GM19467 (cell line): ENCODE measurements at regions not wholly inside any gene's neighbourhood (a gene's known extent, or its start where the extent isn't known, plus 50 kb on each side); places are given as distances from the start of the nearest gene placed in this dataset.

Experiments
- ATAC-seq: cut with Tn5 transposase; IDR thresholded peaks from one replicate; pipeline ENCODE4 v1.9.1; 2021; ENCODE audit warnings: mild to moderate bottlenecking, moderate library complexity; ENCODE audit not compliant: unreplicated experiment

- ATAC-seq, result no peak
Observed at GRCh38 chr17:72206376-72206775, 85.6 kb downstream of the SOX9 start.

DNA sequence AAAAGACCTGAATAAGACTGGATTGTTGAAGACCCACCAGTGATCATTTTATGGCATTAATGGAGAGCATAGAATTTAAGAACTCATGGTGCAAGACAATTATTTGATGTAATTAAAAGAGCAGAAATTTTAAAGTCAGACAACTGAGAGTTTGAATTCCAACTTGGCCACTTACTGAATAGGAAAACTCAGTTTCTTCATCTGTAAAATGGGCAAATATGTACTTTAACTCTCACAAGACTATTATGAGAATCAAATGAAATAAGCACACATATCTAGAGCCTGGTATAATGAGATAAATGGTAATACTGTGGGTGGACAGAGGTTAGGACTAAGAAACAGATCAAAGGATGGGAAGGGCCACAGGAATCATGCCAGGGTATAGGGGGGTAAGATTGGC is 88.0 kb downstream of the SOX9 start:
- no peak for ATAC-seq

DNA sequence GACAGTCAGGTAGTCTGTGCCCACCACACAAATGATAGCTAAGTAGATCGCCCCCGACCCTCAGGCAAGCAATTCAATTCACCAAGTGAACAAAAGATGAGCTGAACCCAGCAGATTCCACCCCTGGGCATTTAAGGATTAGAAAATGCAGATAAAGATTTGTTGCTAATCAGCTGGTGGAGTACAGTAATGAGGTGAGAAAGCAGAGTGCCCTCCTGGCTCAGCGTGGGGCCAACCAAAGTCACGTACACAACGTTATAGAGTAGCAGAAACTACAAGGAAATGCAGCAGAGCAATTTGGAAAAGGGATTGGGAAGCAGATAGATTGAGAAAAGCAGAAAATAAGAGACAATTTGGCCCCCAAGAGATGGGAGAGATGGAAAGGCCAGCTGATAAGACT is 91.2 kb downstream of the SOX9 start:
- no peak for ATAC-seq

- ATAC-seq, result no peak
Observed at GRCh38 chr17:72215490-72215889, 94.7 kb downstream of the SOX9 start.

- ATAC-seq, result no peak
Observed at GRCh38 chr17:72215928-72216327, 95.1 kb downstream of the SOX9 start.

DNA sequence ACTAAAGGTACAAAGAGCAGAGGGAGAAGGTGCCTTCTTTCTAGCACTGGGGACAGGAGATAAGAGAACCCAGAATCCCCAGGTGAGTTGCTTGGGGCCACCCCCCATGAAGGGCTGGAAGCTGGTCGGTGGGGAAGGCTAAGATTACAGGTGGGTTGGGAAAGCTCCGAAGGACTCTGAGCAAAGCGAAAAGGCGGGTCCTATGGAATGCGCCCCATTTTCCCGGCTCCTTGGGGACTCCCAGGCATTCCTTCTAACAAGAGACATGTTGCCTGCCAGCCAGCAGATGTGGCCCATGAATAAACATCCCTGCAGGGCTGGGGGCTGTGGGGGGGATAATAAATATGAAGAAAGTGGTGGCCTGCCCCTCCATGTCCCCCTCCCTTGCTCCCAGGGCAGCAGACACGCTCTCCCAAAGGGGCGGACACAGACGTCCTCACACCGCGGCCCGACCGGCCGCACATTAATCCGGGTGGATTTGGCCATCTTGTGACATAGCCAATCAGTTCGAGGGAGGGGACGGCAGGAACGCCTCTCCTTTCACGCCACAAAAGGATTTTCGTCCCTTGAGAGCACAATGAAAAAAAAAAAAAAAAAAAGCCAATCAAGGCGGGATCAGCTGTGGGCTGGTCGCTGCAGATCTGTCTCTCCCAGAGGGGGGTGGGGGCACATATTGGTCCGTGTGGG is 98.5 kb downstream of the SOX9 start:
- no peak for ATAC-seq

GRCh38 chr17:72219824-72220493 is 99.1 kb downstream of the SOX9 start:
- no peak for ATAC-seq

DNA sequence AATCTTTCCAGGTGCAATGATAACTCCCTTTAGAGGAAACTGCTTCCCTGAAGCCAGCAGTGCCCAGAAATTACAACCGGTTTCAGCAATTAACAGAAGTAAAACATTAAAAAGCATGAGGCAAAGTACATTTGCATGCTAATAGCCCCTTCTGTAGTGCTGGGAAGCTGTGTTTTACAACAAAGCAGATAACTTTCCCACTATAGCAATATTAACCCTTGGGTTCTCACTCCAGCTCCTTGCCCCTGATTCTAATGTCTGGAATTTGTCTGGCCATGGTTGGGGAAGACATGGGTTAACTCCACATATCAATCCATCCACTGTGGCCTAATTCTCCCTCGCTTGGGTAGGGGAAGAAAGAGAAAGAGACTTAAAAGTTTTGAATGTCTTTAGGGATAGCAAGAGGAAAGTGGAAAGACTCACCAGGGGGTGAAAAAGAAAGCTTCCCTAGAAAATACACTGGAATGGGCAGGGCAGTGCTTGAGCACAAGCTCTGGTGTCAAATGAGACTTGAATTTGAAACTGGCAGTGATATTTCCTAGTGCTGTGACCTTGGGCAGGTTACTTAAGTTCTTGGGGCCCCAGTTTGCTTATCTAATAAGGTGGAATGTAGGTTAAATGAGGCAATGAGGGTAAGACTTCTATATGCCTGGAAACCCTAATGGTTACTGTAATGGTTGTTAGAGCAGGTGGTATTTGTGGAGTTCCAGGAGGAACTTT is 102.0 kb downstream of the SOX9 start:
- ATAC-seq, result no peak

DNA sequence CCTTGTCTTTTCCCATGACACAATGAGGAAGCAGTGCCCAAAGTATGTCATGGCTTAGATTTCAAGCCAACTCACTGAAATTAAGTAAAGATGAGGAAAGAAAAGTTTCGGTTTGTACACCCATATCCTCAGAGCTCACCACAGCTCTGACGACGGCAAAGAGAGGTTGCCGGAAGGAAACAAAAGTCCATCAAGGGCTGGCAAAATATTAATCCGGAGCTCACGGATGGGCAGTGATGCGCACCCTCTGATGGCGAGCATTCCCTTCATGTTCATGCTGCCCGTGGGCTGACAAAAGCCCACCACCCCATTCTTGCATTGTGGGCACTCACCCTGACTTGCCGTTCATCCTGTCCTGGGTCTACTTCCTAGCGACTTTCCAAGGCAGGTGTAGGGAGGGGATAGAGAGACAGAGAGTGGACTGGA is 103.1 kb downstream of the SOX9 start:
- ATAC-seq, result no peak

DNA sequence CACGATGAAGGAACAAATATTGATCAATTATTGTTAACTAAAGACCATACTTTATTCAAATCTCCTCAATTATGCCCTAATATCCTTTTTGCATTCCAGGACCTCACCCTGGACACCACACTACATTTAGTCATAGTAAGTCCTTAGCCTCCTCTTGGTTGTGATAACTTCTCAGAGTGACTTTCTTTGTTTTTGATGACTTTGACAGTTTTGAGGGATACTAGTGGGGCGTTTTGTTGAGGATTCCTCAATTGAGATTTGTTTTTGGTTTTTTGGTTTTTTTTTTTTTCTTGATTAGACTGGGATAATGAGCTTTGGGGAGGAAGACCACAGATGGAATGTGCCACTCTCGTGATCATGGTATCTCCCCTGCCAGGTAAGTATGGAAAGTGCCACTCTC is 105.5 kb downstream of the SOX9 start:
- ATAC-seq, result no peak

- ATAC-seq, result no peak
Observed at GRCh38 chr17:72233986-72234385, 113.2 kb downstream of the SOX9 start.

DNA sequence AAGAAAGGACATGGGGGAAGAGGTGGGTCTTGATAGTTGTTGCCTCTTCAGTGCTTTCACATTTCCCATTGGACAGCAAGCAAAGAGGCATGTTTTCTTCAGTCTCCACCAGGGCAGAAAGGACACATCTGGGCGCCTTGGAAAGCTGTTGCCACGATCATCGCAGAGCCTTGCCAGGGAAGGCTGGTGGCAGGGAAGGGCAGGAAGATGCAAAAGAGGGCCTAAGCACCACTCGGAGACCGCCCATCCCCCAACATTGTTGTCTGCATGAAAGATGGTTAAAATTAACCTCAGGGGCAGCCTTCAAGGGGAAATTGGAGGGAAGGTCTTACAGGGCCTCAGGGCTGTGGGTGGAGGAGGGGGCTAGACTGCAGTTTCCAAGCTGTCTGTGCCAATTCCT is 114.2 kb downstream of the SOX9 start:
- ATAC-seq, result no peak

DNA sequence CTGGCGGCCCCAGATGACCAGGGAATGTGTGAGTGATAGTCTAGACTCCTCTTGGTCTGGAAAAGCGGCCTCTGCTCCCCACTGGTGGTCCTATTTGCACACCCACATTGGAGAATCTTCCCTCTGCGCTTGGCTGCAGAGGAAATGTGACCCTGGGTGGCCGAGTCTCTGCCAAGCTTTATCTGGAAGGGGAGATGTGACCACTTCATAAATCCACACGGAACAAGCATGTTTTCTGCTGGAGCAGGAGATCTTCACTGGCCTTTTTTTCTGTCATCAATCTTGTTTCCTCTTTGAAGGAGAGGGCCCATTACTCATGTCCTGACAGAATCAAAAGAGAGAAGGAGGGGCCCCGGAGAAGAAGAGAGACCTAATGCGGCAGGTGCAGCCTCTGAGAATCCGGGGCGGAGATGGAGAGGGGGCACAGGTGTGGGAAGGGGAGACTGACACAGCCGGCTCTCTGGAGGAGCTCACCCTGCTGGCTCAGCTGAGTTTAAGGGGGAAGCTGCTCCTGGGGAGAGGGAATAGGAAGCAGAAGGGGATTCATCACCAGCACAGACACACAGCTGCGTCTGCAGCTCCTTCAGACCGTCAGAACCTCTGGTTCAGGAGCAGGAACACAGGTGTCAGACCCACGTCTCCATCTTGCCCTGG is 116.3 kb downstream of the SOX9 start:
- ATAC-seq, result no peak

GRCh38 chr17:72238157-72238673 is 117.4 kb downstream of the SOX9 start:
- no peak for ATAC-seq

- ATAC-seq, result no peak
Observed at GRCh38 chr17:72239548-72239947, 118.7 kb downstream of the SOX9 start.

GRCh38 chr17:72240333-72240732 is 119.5 kb downstream of the SOX9 start:
- no peak for ATAC-seq

GRCh38 chr17:72244494-72244893 is 123.7 kb downstream of the SOX9 start:
- no peak for ATAC-seq

- no peak for ATAC-seq
Observed at GRCh38 chr17:72244956-72245355, 124.1 kb downstream of the SOX9 start.

GRCh38 chr17:72249441-72249840 is 128.6 kb downstream of the SOX9 start:
- no peak for ATAC-seq

DNA sequence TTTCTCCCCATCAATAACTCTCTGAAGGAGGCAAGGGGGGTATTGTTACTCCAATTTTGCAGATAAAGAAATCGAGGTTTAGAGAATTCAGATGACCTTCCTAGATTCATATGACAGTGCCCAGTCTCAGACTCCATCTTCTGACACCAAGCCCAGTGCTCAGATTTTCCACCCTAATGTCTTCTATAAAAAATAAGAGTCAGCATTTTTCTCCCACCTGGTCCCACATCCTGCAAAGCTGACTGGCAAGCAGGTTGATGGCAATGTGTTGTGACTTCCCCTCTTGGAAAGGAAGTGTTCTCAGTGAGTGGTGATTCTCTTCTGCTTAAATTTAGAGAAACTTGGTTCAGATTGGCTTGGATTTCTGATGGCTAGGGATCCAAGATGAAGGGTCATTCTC is 129.4 kb downstream of the SOX9 start:
- no peak for ATAC-seq

GRCh38 chr17:72253597-72253996 is 132.8 kb downstream of the SOX9 start:
- no peak for ATAC-seq
